PC-9 (cell line): ENCODE measurements at regions not wholly inside any gene's neighbourhood (a gene's known extent, or its start where the extent isn't known, plus 50 kb on each side); places are given as distances from the start of the nearest gene placed in this dataset.

ENCODE experiments used
- BruUV-seq: library from RNA; stranded (reverse); fragments of 400-500 nt; replicated peaks from 2 replicates; lab custom pipeline; 2021; lab: Mats Ljungman, UMichigan
- CTCF ChIA-PET: fragments of 300-600 bp; sonication (Branson Sonifier 250); formaldehyde crosslinking; loops from one replicate; lab custom pipeline; 2022; ENCODE audit warnings: antibody characterized with exemption; lab: Charles Lee
- POLR2A ChIA-PET: fragments of 300-600 bp; sonication (Branson Sonifier 250); formaldehyde crosslinking; loops from one replicate; lab custom pipeline; 2022; ENCODE audit warnings: antibody characterized with exemption; ENCODE audit not compliant: unreplicated experiment; lab: Charles Lee
- DNase-seq, 2 experiments: peaks; one replicate each; pipeline versions ENCODE4 v3.0.0 to v3.0.0-alpha.2; 2015 to 2022; ENCODE audit warnings: mixed read lengths in 1 of 2
- H2AFZ ChIP-seq: fragments of 200-600 bp; sonication (generic); 2 replicates; pipeline ENCODE4 v1.8.1; 2017; ENCODE audit warnings: antibody characterized with exemption
- H3F3A ChIP-seq: fragments of 200-600 bp; sonication (generic); 2 replicates; pipeline ENCODE4 v1.8.1; 2017; ENCODE audit warnings: antibody characterized with exemption, mild to moderate bottlenecking, low read depth; ENCODE audit not compliant: insufficient read depth
- H3K27ac ChIP-seq: fragments of 200-600 bp; sonication (generic); 2 replicates; pipeline ENCODE4 v1.6.1; 2016; ENCODE audit warnings: mixed run types
- H3K27me3 ChIP-seq: fragments of 200-600 bp; sonication (generic); 2 replicates; pipeline ENCODE4 v1.6.1; 2016; ENCODE audit warnings: low read depth, mixed run types; ENCODE audit not compliant: insufficient read depth
- H3K36me3 ChIP-seq: fragments of 200-600 bp; sonication (generic); 2 replicates; pipeline ENCODE4 v1.6.1; 2016; ENCODE audit warnings: low read depth, mixed run types
- H3K4me1 ChIP-seq: fragments of 200-600 bp; sonication (generic); replicated peaks from 2 replicates; pipeline ENCODE4 v1.6.1; 2016; ENCODE audit warnings: mixed run types; ENCODE audit not compliant: insufficient read depth
- H3K4me2 ChIP-seq: fragments of 200-600 bp; sonication (generic); 2 replicates; pipeline ENCODE4 v1.6.1; 2017; ENCODE audit warnings: mixed run types
- H3K4me3 ChIP-seq: fragments of 200-600 bp; sonication (generic); 2 replicates; pipeline ENCODE4 v1.6.1; 2016; ENCODE audit warnings: mixed run types
- H3K79me2 ChIP-seq: fragments of 200-600 bp; sonication (generic); 2 replicates; pipeline ENCODE4 v1.6.1; 2017; ENCODE audit warnings: low read depth, mixed run types
- H3K9me2 ChIP-seq: fragments of 200-600 bp; sonication (generic); 2 replicates; pipeline ENCODE4 v1.8.1; 2017; ENCODE audit warnings: mild to moderate bottlenecking; ENCODE audit not compliant: insufficient read depth
- H3K9me3 ChIP-seq: fragments of 200-600 bp; sonication (generic); 2 replicates; pipeline ENCODE4 v1.8.1; 2016; ENCODE audit warnings: low read depth; ENCODE audit not compliant: insufficient read depth
- H4K20me1 ChIP-seq: fragments of 200-600 bp; sonication (generic); 2 replicates; pipeline ENCODE4 v1.8.1; 2017; ENCODE audit not compliant: insufficient read depth
- CTCF ChIP-seq: fragments of 200-600 bp; sonication (generic); conservative IDR thresholded peaks from 2 replicates; pipeline ENCODE4 v1.6.1; 2017; ENCODE audit warnings: mixed run types, antibody characterized with exemption, mild to moderate bottlenecking, moderate library complexity
- EZH2 ChIP-seq: fragments of 200-600 bp; sonication (generic); IDR thresholded peaks from 2 replicates; pipeline ENCODE4 v1.8.0; 2017; ENCODE audit warnings: antibody characterized with exemption, low read depth
- intact Hi-C: fragments of 100-400 bp; cut with micrococcal nuclease; formaldehyde crosslinking; loops from one replicate; pipeline ENCODE4 v1.10.0; 2022; ENCODE audit not compliant: unreplicated experiment

- Histone ChIP-seq H3K27me3 (no peaks in the 10 kb centered on the region), H3K9me2 (peaks cover 4% of the 10 kb centered on the region; the same call in 1 of the 2 replicates), H3F3A (no peaks in the 10 kb centered on the region), H4K20me1 (no peaks in the 10 kb centered on the region), H3K4me2 (peak overlapping the region; percentile 2; the same call in 1 of the 2 replicates), H3K79me2 (no peaks in the 10 kb centered on the region), H3K4me3 (no peak overlapping the region), H3K36me3 (no peaks in the 10 kb centered on the region), H3K27ac (no peak overlapping the region), H3K9me3 (no peaks in the 10 kb centered on the region), H2AFZ (no peak overlapping the region), H3K4me1 (peaks cover 6% of the 10 kb centered on the region; the same call in 1 of the 2 replicates)
- DNase-seq = peak; percentile 50 to 88
- ChIA-PET CTCF (no interaction called here), POLR2A (interaction anchor here (0.6 kb wide), 1 partner anchor 37 kb away, joined by 4 read pairs; no protein-coding TSS in a partner anchor)
- intact Hi-C loops = loop anchor here (5.0 kb wide), 1 partner anchor 74 kb away; no protein-coding TSS in a partner anchor
- TF ChIP-seq EZH2 = no peak
- no peak for TF ChIP-seq CTCF
- no TSS peak for BruUV-seq
Measured at GRCh38 chr3:158991146-158991705, 189.4 kb downstream of the MFSD1 start.

- no peaks in the 10 kb centered on the region for H3K36me3 ChIP-seq
- POLR2A ChIA-PET = no interaction called here
- peaks cover 4% of the 10 kb centered on the region; the same call in 1 of the 2 replicates for H3K9me2 ChIP-seq
- no peak for TF ChIP-seq EZH2
- no peak for TF ChIP-seq CTCF
- CTCF ChIA-PET = no interaction called here
- no peak overlapping the region for H3K27ac ChIP-seq
- H2AFZ ChIP-seq = no peak overlapping the region
- BruUV-seq = no TSS peak
- peaks cover 6% of the 10 kb centered on the region; the same call in 1 of the 2 replicates for H3K4me1 ChIP-seq
- intact Hi-C loops = loop anchor here (5.0 kb wide), 1 partner anchor 75 kb away; no protein-coding TSS in a partner anchor
- H3K79me2 ChIP-seq = no peaks in the 10 kb centered on the region
- no peak overlapping the region for H3K4me2 ChIP-seq
- H3F3A ChIP-seq = no peaks in the 10 kb centered on the region
- no peaks in the 10 kb centered on the region for H4K20me1 ChIP-seq
- no peaks in the 10 kb centered on the region for H3K9me3 ChIP-seq
- no peak overlapping the region for H3K4me3 ChIP-seq
- no peak for DNase-seq
- no peaks in the 10 kb centered on the region for H3K27me3 ChIP-seq
Measured at GRCh38 chr3:158992463-158992862, 190.6 kb downstream of the MFSD1 start.

GRCh38 chr3:158994386-158994785 is 192.5 kb downstream of the MFSD1 start:
- DNase-seq = no peak
- no TSS peak for BruUV-seq
- Histone ChIP-seq H3K9me2 (no peaks in the 10 kb centered on the region), H3K27me3 (no peaks in the 10 kb centered on the region), H2AFZ (no peak overlapping the region), H3K9me3 (no peaks in the 10 kb centered on the region), H3K4me3 (no peak overlapping the region), H3F3A (no peaks in the 10 kb centered on the region), H3K36me3 (no peaks in the 10 kb centered on the region), H3K79me2 (no peaks in the 10 kb centered on the region), H3K4me1 (peaks cover 6% of the 10 kb centered on the region; the same call in 1 of the 2 replicates), H3K27ac (no peak overlapping the region), H3K4me2 (no peak overlapping the region), H4K20me1 (no peaks in the 10 kb centered on the region)
- no peak for TF ChIP-seq EZH2
- POLR2A ChIA-PET = interaction anchor here (0.7 kb wide), 1 partner anchor 120 kb away, joined by 3 read pairs; no protein-coding TSS in a partner anchor
- CTCF ChIA-PET = no interaction called here
- intact Hi-C loops = loop anchor here (5.0 kb wide), 1 partner anchor 77 kb away; no protein-coding TSS in a partner anchor
